ENCODE measurements at regions not wholly inside any gene's neighbourhood (a gene's known extent, or its start where the extent isn't known, plus 50 kb on each side); places are given as distances from the start of the nearest gene placed in this dataset.
"Not testable (repeated sequence)": the region's sequence is repeated elsewhere in the genome, so short reads cannot be mapped to it uniquely, and the experiment has no call there.

DNA sequence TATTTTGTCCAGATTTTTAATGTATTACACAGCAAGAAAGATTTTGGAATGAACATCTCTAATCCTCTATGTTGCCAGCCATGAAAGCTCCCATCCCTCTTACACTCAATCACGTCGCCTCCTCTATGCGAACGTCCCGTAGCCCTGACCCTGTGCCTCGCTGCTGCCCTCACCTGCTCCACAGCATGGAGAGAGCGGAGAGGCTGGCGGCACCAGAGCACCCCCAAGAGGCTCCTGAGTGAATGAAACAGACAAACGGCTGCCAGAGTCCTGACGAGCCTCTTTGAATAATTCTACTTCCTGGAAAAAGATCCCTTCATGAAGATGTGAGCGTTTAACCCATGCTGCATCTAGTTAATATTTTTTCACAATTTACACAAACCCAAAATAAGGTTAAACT is 111.1 kb downstream of the GOLGA6L6 start:
- WGBS (ENCODE audit: insufficient coverage): no CpG with 5 or more reads among the region's 11 CpGs
- H3K27me3 Mint-ChIP-seq (ENCODE audit: low read depth in 3 of 3); intact Hi-C loops (cut with micrococcal nuclease): not testable (repeated sequence)

DNA sequence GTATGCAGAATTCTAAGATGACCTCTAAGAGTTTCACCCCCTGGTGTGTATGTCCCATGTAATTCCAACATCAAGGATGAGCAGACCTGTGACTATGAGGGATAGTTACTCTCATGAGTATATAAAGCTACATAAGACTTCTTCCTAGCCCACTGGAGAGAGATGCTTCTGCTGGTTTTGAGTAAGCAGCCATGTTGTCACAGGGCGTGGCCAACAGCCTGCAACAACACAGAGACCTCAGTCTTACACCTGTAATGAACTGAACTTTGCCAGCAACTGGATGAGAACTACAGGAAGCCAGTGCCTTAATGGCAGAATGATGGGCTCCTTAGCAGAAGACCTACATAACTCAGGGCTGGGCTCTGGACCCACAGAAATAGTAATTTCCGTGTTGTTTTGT is 120.9 kb downstream of the GOLGA6L6 start:
- H3K9me3 Mint-ChIP-seq: peaks cover 4 to 18% (median 13%) of the 10 kb centered on the region in 7 donors
- H3K27me3 Mint-ChIP-seq (ENCODE audit: low read depth in 3 of 3); H3K4me1 ChIP-seq (ENCODE audit: control insufficient read depth in 1 of 2, insufficient read depth in 2 of 2, low read length in 2 of 2); H3K4me2 ChIP-seq (replicated peaks; ENCODE audit: extremely low read depth, low read length, poor library complexity, severe bottlenecking); H3K9me3 ChIP-seq (replicated peaks in 1 of 2; ENCODE audit: control insufficient read depth in 1 of 2, insufficient read depth in 1 of 2, low read length in 2 of 2); H3K36me3 ChIP-seq (replicated peaks in 1 of 2; ENCODE audit: control insufficient read depth in 1 of 2, insufficient read depth in 2 of 2, low read length in 2 of 2); H4K20me1 ChIP-seq (ENCODE audit: insufficient read depth, low read length); H3K4me1 Mint-ChIP-seq; H3K27me3 ChIP-seq (ENCODE audit: control insufficient read depth in 2 of 2, insufficient read depth in 2 of 2, low read length in 2 of 2); H3K27ac ChIP-seq (ENCODE audit: low read depth in 1 of 2, low read length in 2 of 2); DNase-seq; H2AFZ ChIP-seq (ENCODE audit: insufficient read depth, low read depth, low read length, poor library complexity, severe bottlenecking); H3K4me3 Mint-ChIP-seq; H3K27ac Mint-ChIP-seq; intact Hi-C loops (cut with micrococcal nuclease); H3K36me3 Mint-ChIP-seq; H3K9ac ChIP-seq (ENCODE audit: insufficient read depth, low read length, poor library complexity, severe bottlenecking); H3K79me2 ChIP-seq (ENCODE audit: insufficient read depth, low read length); H3K4me3 ChIP-seq (replicated peaks in 1 of 3; ENCODE audit: low read depth in 2 of 3, low read length in 3 of 3): not testable (repeated sequence)
- WGBS (ENCODE audit: insufficient coverage): no CpG with 5 or more reads among the region's 2 CpGs

More for the DNA sequence above, 111.1 kb downstream of the GOLGA6L6 start:
- H3K9me3 ChIP-seq (replicated peaks in 1 of 2; ENCODE audit: control insufficient read depth in 1 of 2, insufficient read depth in 1 of 2, low read length in 2 of 2); H3K4me3 Mint-ChIP-seq; H3K36me3 ChIP-seq (replicated peaks in 1 of 2; ENCODE audit: control insufficient read depth in 1 of 2, insufficient read depth in 2 of 2, low read length in 2 of 2); H2AFZ ChIP-seq (ENCODE audit: insufficient read depth, low read depth, low read length, poor library complexity, severe bottlenecking); H3K9ac ChIP-seq (ENCODE audit: insufficient read depth, low read length, poor library complexity, severe bottlenecking); H3K79me2 ChIP-seq (ENCODE audit: insufficient read depth, low read length); H3K4me3 ChIP-seq (replicated peaks in 1 of 3; ENCODE audit: low read depth in 2 of 3, low read length in 3 of 3); H3K4me1 Mint-ChIP-seq; H4K20me1 ChIP-seq (ENCODE audit: insufficient read depth, low read length); H3K27ac Mint-ChIP-seq; DNase-seq; H3K27ac ChIP-seq (ENCODE audit: low read depth in 1 of 2, low read length in 2 of 2); H3K9me3 Mint-ChIP-seq; H3K4me2 ChIP-seq (replicated peaks; ENCODE audit: extremely low read depth, low read length, poor library complexity, severe bottlenecking); H3K4me1 ChIP-seq (ENCODE audit: control insufficient read depth in 1 of 2, insufficient read depth in 2 of 2, low read length in 2 of 2); H3K27me3 ChIP-seq (ENCODE audit: control insufficient read depth in 2 of 2, insufficient read depth in 2 of 2, low read length in 2 of 2); H3K36me3 Mint-ChIP-seq: not testable (repeated sequence)

DNA sequence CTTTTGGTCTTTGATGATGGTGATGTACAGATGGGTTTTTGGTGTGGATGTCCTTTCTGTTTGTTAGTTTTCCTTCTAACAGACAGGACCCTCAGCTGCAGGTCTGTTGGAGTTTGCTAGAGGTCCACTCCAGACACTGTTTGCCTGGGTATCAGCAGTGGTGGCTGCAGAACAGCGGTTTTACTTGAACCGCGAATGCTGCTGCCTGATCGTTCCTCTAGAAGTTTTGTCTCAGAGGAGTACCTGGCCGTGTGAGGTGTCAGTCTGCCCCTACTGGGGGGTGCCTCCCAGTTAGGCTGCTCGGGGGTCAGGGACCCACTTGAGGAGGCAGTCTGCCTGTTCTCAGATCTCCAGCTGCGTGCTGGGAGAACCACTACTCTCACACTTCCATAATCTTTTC is 125.0 kb downstream of the GOLGA6L6 start:
- DNase-seq; H4K20me1 ChIP-seq (ENCODE audit: insufficient read depth, low read length); H2AFZ ChIP-seq (ENCODE audit: insufficient read depth, low read depth, low read length, poor library complexity, severe bottlenecking); H3K79me2 ChIP-seq (ENCODE audit: insufficient read depth, low read length); H3K4me2 ChIP-seq (replicated peaks; ENCODE audit: extremely low read depth, low read length, poor library complexity, severe bottlenecking); H3K4me3 ChIP-seq (replicated peaks in 1 of 3; ENCODE audit: low read depth in 2 of 3, low read length in 3 of 3); H3K27ac Mint-ChIP-seq; H3K27me3 Mint-ChIP-seq (ENCODE audit: low read depth in 3 of 3); intact Hi-C loops (cut with micrococcal nuclease); H3K4me3 Mint-ChIP-seq; H3K9me3 ChIP-seq (replicated peaks in 1 of 2; ENCODE audit: control insufficient read depth in 1 of 2, insufficient read depth in 1 of 2, low read length in 2 of 2); H3K4me1 ChIP-seq (ENCODE audit: control insufficient read depth in 1 of 2, insufficient read depth in 2 of 2, low read length in 2 of 2); H3K27ac ChIP-seq (ENCODE audit: low read depth in 1 of 2, low read length in 2 of 2); H3K4me1 Mint-ChIP-seq; H3K36me3 ChIP-seq (replicated peaks in 1 of 2; ENCODE audit: control insufficient read depth in 1 of 2, insufficient read depth in 2 of 2, low read length in 2 of 2); H3K9ac ChIP-seq (ENCODE audit: insufficient read depth, low read length, poor library complexity, severe bottlenecking); H3K27me3 ChIP-seq (ENCODE audit: control insufficient read depth in 2 of 2, insufficient read depth in 2 of 2, low read length in 2 of 2); H3K36me3 Mint-ChIP-seq: not testable (repeated sequence)
- H3K9me3 Mint-ChIP-seq: peaks cover 12 to 29% (median 25%) of the 10 kb centered on the region in 7 donors
- WGBS (ENCODE audit: insufficient coverage): 80% methylated on average over 5 of the region's 7 CpGs

DNA sequence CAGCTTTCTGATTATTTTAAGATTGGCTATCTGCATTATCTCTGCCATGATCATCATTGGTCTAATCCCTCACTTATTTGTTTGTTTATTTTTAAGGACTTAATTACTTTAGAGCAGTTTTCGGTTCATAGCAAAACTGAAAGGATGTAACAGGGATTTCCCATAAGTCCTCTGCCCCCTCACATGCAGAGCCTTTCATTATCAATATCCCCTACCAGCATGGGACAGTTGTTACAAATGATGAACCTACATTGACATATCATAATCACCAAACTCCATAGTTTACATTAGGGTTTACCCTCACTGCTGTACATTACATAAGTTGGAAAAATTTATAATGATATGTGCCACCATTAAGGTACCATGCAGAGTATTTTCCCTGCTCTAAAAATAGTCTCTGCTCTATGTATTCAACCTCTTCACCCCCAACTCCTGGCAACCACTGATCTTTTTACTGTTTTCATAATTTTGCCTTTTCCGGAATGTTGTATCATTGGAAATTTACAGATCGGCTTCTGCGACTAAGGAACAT is 131.9 kb downstream of the GOLGA6L6 start:
- not testable (repeated sequence) for DNase-seq; H3K27me3 Mint-ChIP-seq (ENCODE audit: low read depth in 3 of 3); H3K27ac Mint-ChIP-seq; H3K4me3 Mint-ChIP-seq; H3K27me3 ChIP-seq (ENCODE audit: control insufficient read depth in 2 of 2, insufficient read depth in 2 of 2, low read length in 2 of 2); H3K36me3 ChIP-seq (replicated peaks in 1 of 2; ENCODE audit: control insufficient read depth in 1 of 2, insufficient read depth in 2 of 2, low read length in 2 of 2); H3K27ac ChIP-seq (ENCODE audit: low read depth in 1 of 2, low read length in 2 of 2); H3K9ac ChIP-seq (ENCODE audit: insufficient read depth, low read length, poor library complexity, severe bottlenecking); H4K20me1 ChIP-seq (ENCODE audit: insufficient read depth, low read length); H3K4me1 Mint-ChIP-seq; H3K4me3 ChIP-seq (replicated peaks in 1 of 3; ENCODE audit: low read depth in 2 of 3, low read length in 3 of 3); H2AFZ ChIP-seq (ENCODE audit: insufficient read depth, low read depth, low read length, poor library complexity, severe bottlenecking); H3K4me1 ChIP-seq (ENCODE audit: control insufficient read depth in 1 of 2, insufficient read depth in 2 of 2, low read length in 2 of 2); H3K36me3 Mint-ChIP-seq; H3K4me2 ChIP-seq (replicated peaks; ENCODE audit: extremely low read depth, low read length, poor library complexity, severe bottlenecking); H3K9me3 ChIP-seq (replicated peaks in 1 of 2; ENCODE audit: control insufficient read depth in 1 of 2, insufficient read depth in 1 of 2, low read length in 2 of 2); H3K79me2 ChIP-seq (ENCODE audit: insufficient read depth, low read length)
- intact Hi-C loops (cut with micrococcal nuclease): loop anchor here in 1 of 2 donors (2.0 to 10.0 kb wide), 2 partner anchors 17 to 65 kb away; no protein-coding TSS in a partner anchor
- 92% methylated on average over 4 of the region's 4 CpGs for WGBS (ENCODE audit: insufficient coverage)
- H3K9me3 Mint-ChIP-seq: peaks cover 3 to 12% (median 9%) of the 10 kb centered on the region in 7 donors

Data from CD14-positive monocyte (primary cell).